NT2/D1 (cell line): ENCODE measurements at regions not wholly inside any gene's neighbourhood (a gene's known extent, or its start where the extent isn't known, plus 50 kb on each side); places are given as distances from the start of the nearest gene placed in this dataset.

Source experiments
- SUZ12 ChIP-seq: IDR thresholded peaks from 2 replicates; pipeline ENCODE4 v1.6.1; 2011; ENCODE audit not compliant: insufficient read length, insufficient read depth; ENCODE audit errors: extremely low read depth
- YY1 ChIP-seq: IDR thresholded peaks from 2 replicates; pipeline ENCODE4 v1.6.1; 2011; ENCODE audit not compliant: insufficient read length, insufficient read depth
- ZNF274 ChIP-seq: IDR thresholded peaks from 2 replicates; pipeline ENCODE4 v1.6.1; 2011; ENCODE audit warnings: mild to moderate bottlenecking, low read depth, low read length

- TF ChIP-seq ZNF274 (no peak), YY1 (no peak), SUZ12 (no peak)
These were observed 193.4 kb downstream of the CD83 start for GRCh38 chr6:14310960-14311359.
